OCI-LY3 (cell line): ENCODE measurements at regions not wholly inside any gene's neighbourhood (a gene's known extent, or its start where the extent isn't known, plus 50 kb on each side); places are given as distances from the start of the nearest gene placed in this dataset.

ENCODE experiments used
- CTCF ChIP-seq: fragments of 200-600, 300-600 bp; sonication (generic); IDR thresholded peaks from 2 replicates; pipeline ENCODE4 v1.5.1; 2014; ENCODE audit warnings: antibody characterized with exemption, low read length, low read depth
- EZH2phosphoT487 ChIP-seq: fragments of 200-600 bp; shearing (Covaris generic); IDR thresholded peaks from 2 replicates; pipeline ENCODE4 v1.6.1; 2018; ENCODE audit warnings: antibody characterized with exemption, mixed run types, low read depth

- TF ChIP-seq CTCF (no peak), EZH2phosphoT487 (no peak)
Observed at GRCh38 chr12:13486794-13487193, 290.3 kb downstream of the EMP1 start.
